WI38 (cell line): ENCODE measurements at regions not wholly inside any gene's neighbourhood (a gene's known extent, or its start where the extent isn't known, plus 50 kb on each side); places are given as distances from the start of the nearest gene placed in this dataset.

Experiments used
- H3K4me3 ChIP-seq: 2 replicates; pipeline ENCODE4 v1.5.1; 2011; ENCODE audit warnings: low read depth, mild to moderate bottlenecking, control low read depth, low read length
- CTCF ChIP-seq: IDR thresholded peaks from 2 replicates; pipeline ENCODE4 v1.5.1; 2012; ENCODE audit warnings: low read depth, mild to moderate bottlenecking, control low read depth, low read length

GRCh38 chr21:16891821-16892220 lies 621.0 kb upstream of the CXADR start:
- no peak overlapping the region for H3K4me3 ChIP-seq
- TF ChIP-seq CTCF: no peak

- no peak for TF ChIP-seq CTCF
- no peak overlapping the region for H3K4me3 ChIP-seq
These were observed 612.2 kb upstream of the CXADR start for GRCh38 chr21:16900685-16901084.

- no peak for TF ChIP-seq CTCF
These were observed 604.8 kb upstream of the CXADR start for GRCh38 chr21:16908077-16908476.

GRCh38 chr21:16910435-16911165 lies 602.2 kb upstream of the CXADR start:
- no peak for TF ChIP-seq CTCF
- H3K4me3 ChIP-seq: no peak overlapping the region

More at GRCh38 chr21:16908077-16908476, 604.8 kb upstream of the CXADR start:
- H3K4me3 ChIP-seq: no peak overlapping the region

- no peak for TF ChIP-seq CTCF
- no peak overlapping the region for H3K4me3 ChIP-seq
These were observed 601.7 kb upstream of the CXADR start for GRCh38 chr21:16911166-16911607.

- no peak overlapping the region for H3K4me3 ChIP-seq
- no peak for TF ChIP-seq CTCF
These were observed 600.8 kb upstream of the CXADR start for GRCh38 chr21:16912075-16912474.

- TF ChIP-seq CTCF: no peak
- H3K4me3 ChIP-seq: no peak overlapping the region
These were observed 599.8 kb upstream of the CXADR start for GRCh38 chr21:16913010-16913409.
